ENCODE measurements at regions not wholly inside any gene's neighbourhood (a gene's known extent, or its start where the extent isn't known, plus 50 kb on each side); places are given as distances from the start of the nearest gene placed in this dataset.

DNA sequence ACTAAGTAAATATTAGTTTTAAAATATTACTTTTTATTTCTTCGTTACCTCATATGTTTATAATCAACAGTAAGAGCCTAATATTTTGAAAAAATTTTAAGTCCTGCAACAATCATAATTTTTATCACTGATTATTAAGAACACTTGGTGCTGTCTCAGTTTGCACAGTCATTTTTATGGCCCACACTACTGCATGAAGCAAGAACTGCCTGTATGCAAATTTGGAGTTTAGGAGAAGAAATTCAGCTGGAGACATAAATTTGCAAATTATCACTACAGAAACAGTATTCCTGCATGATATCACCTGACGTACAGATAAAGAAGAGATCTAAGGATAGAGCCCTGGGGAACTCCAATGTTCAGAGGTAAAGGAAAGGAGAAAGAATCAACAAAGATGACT lies 144.1 kb upstream of the RBBP8 start:
- Histone ChIP-seq H3K27me3 (ENCODE audit: low read length) (no peaks in the 10 kb centered on the region), H2AFZ (ENCODE audit: low read depth, low read length, severe bottlenecking) (no peak overlapping the region), H3K9me2 (replicated peaks; ENCODE audit: insufficient read depth, low read length) (no peaks in the 10 kb centered on the region), H3K4me2 (ENCODE audit: low read depth, low read length, poor library complexity, severe bottlenecking) (no peak overlapping the region), H3K79me2 (ENCODE audit: insufficient read depth, low read length) (no peaks in the 10 kb centered on the region), H3K36me3 (ENCODE audit: low read length) (no peaks in the 10 kb centered on the region), H3K9me3 (ENCODE audit: insufficient read depth, low read length) (no peaks in the 10 kb centered on the region), H3K9ac (ENCODE audit: low read length) (no peak overlapping the region), H3F3A (ENCODE audit: insufficient read depth) (no peaks in the 10 kb centered on the region), H3K4me3 (ENCODE audit: insufficient read depth, low read length, poor library complexity, severe bottlenecking) (no peak overlapping the region), H3K27ac (ENCODE audit: low read depth, low read length) (no peak overlapping the region), H4K20me1 (ENCODE audit: low read depth, low read length) (no peaks in the 10 kb centered on the region)
- TF ChIP-seq, protein P1, sequence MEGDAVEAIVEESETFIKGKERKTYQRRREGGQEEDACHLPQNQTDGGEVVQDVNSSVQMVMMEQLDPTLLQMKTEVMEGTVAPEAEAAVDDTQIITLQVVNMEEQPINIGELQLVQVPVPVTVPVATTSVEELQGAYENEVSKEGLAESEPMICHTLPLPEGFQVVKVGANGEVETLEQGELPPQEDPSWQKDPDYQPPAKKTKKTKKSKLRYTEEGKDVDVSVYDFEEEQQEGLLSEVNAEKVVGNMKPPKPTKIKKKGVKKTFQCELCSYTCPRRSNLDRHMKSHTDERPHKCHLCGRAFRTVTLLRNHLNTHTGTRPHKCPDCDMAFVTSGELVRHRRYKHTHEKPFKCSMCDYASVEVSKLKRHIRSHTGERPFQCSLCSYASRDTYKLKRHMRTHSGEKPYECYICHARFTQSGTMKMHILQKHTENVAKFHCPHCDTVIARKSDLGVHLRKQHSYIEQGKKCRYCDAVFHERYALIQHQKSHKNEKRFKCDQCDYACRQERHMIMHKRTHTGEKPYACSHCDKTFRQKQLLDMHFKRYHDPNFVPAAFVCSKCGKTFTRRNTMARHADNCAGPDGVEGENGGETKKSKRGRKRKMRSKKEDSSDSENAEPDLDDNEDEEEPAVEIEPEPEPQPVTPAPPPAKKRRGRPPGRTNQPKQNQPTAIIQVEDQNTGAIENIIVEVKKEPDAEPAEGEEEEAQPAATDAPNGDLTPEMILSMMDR (IDR thresholded peaks at IDR 0.05; ENCODE audit: insufficient read depth, low read length, poor library complexity, severe bottlenecking): no peak
- no peak for TF ChIP-seq EZH2phosphoT487 (conservative IDR thresholded peaks at IDR 0.05; ENCODE audit: low read length)

DNA sequence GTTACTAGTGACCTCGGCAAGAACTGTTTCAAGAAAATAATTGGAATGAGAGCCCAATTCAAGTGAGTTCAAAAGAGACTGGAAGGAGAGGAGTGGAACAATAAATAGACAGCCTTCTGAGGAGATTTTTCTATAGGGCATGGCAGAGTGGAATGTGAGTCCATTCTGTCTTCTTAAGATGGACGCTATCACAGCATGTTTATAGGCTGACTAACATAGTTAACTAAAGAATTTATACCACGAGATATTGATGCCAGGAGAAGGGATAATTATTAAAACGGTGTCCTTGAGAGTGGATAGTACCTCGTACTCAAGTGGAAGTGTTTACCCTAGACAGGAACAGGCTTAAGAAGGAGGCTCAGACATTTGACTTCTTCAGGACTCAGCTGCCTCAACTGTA lies 143.5 kb upstream of the RBBP8 start:
- no peaks in the 10 kb centered on the region for H3F3A ChIP-seq (ENCODE audit: insufficient read depth)
- TF ChIP-seq, protein P1 (IDR thresholded peaks at IDR 0.05; ENCODE audit: insufficient read depth, low read length, poor library complexity, severe bottlenecking): no peak
- TF ChIP-seq EZH2phosphoT487 (conservative IDR thresholded peaks at IDR 0.05; ENCODE audit: low read length): no peak
- H3K9me3 ChIP-seq (ENCODE audit: insufficient read depth, low read length): no peaks in the 10 kb centered on the region
- H3K9ac ChIP-seq (ENCODE audit: low read length): no peak overlapping the region
- no peak overlapping the region for H3K27ac ChIP-seq (ENCODE audit: low read depth, low read length)
- H3K4me3 ChIP-seq (ENCODE audit: insufficient read depth, low read length, poor library complexity, severe bottlenecking): no peak overlapping the region
- H4K20me1 ChIP-seq (ENCODE audit: low read depth, low read length): no peaks in the 10 kb centered on the region
- no peak overlapping the region for H3K4me2 ChIP-seq (ENCODE audit: low read depth, low read length, poor library complexity, severe bottlenecking)
- no peaks in the 10 kb centered on the region for H3K9me2 ChIP-seq (replicated peaks; ENCODE audit: insufficient read depth, low read length)
- H3K79me2 ChIP-seq (ENCODE audit: insufficient read depth, low read length): no peaks in the 10 kb centered on the region
- no peak overlapping the region for H2AFZ ChIP-seq (ENCODE audit: low read depth, low read length, severe bottlenecking)
- no peaks in the 10 kb centered on the region for H3K36me3 ChIP-seq (ENCODE audit: low read length)
- H3K27me3 ChIP-seq (ENCODE audit: low read length): no peaks in the 10 kb centered on the region

DNA sequence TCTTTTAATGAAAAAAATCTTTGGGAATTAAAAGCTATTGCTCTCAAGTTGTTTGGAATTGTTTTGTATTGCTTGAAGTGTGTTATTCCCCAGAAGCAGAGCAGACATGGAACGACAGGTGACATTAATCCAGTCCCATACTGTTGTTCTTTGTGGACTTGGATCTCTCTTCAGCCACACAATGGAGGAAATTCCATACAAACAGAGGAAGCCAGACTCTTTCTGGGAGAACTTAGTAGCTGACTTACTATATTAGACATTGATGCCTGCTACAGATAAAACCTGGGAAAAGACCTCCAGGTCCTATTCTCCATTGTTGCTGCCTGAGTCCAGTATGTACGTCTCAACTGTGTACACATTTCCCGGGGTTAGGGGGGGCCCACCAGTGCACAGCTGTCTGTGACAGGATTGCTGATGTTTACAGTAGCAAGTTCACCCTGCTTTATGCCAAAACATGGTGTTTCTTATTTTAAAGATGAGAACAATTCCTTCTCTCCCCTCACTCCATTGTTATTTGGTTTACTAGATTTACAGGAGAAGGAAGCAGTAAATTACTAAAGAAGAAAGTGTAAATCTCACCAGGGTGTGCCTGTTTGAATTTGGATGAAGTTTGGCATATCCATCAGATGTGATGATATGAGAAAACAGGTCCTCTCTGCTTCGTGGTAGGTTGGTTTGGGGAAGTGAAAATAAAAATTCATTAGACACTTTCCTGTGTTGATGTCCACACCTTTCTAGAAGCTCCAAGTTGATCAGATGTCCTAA lies 142.4 kb upstream of the RBBP8 start:
- Histone ChIP-seq H3K9ac (ENCODE audit: low read length) (no peak overlapping the region), H3K27ac (ENCODE audit: low read depth, low read length) (no peak overlapping the region), H3K27me3 (ENCODE audit: low read length) (no peaks in the 10 kb centered on the region), H3K36me3 (ENCODE audit: low read length) (no peaks in the 10 kb centered on the region), H2AFZ (ENCODE audit: low read depth, low read length, severe bottlenecking) (no peak overlapping the region), H3K9me2 (replicated peaks; ENCODE audit: insufficient read depth, low read length) (no peaks in the 10 kb centered on the region), H3K79me2 (ENCODE audit: insufficient read depth, low read length) (no peaks in the 10 kb centered on the region), H3K9me3 (ENCODE audit: insufficient read depth, low read length) (no peaks in the 10 kb centered on the region), H3K4me3 (ENCODE audit: insufficient read depth, low read length, poor library complexity, severe bottlenecking) (no peak overlapping the region), H3F3A (ENCODE audit: insufficient read depth) (no peaks in the 10 kb centered on the region), H4K20me1 (ENCODE audit: low read depth, low read length) (no peaks in the 10 kb centered on the region), H3K4me2 (ENCODE audit: low read depth, low read length, poor library complexity, severe bottlenecking) (no peak overlapping the region)
- TF ChIP-seq, protein P1 (IDR thresholded peaks at IDR 0.05; ENCODE audit: insufficient read depth, low read length, poor library complexity, severe bottlenecking): no peak
- no peak for TF ChIP-seq EZH2phosphoT487 (conservative IDR thresholded peaks at IDR 0.05; ENCODE audit: low read length)
